Mucosa of gallbladder (tissue), 1 donor: ENCODE measurements at regions not wholly inside any gene's neighbourhood (a gene's known extent, or its start where the extent isn't known, plus 50 kb on each side); places are given as distances from the start of the nearest gene placed in this dataset.

Experiments used
- DNase-seq: peaks from one replicate; pipeline ENCODE4 v3.0.0-alpha.2; 2020; ENCODE audit warnings: low spot score
- donor health status: DM: no; HTN: no; CAD: no.

- no peak for DNase-seq
These were observed 303.3 kb upstream of the MMS22L start for GRCh38 chr6:97586344-97586743.

GRCh38 chr6:97591955-97592354, 308.9 kb upstream of the MMS22L start:
- DNase-seq, result no peak

- DNase-seq, result no peak
These were observed 311.8 kb upstream of the MMS22L start for GRCh38 chr6:97594844-97595243.

DNA sequence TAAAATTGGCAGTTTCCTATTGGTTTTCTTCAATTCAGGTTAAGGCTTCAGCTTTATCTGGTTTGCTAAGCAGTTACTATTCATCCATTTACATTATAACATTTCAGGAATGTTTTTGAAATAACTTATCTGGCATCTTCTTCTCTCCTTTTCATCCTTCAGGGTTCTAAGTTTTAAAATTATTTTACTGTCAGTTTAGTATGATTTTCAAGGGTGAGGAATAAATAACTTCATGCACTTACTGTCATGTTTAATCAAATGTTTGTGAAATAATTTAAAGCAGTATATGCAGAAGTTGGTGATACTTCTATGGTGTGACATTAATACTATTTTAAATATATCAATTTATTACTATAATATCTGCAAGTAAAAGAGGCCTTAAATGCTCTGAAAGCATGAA, 338.1 kb upstream of the MMS22L start:
- no peak for DNase-seq

- no peak for DNase-seq
These were observed 343.8 kb upstream of the MMS22L start for GRCh38 chr6:97626671-97627441.

DNA sequence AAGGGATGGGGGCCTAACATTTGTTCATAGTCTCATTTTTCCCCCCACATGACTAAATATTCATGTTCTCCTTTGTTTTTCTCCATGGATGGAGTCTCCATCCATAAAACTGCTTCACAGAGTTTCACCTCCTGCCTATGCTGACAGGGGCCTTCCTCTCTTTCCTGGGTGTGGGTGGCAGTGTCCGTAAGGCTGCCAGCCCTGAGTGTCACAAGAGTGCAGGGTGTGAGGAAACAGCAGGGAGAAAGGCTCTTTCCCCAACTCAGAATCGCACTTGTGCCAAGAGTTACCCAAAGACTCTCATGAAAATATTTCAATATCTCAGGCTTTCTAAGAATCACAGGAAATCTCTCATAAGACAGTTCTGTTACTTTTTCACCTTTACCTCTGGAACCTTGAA, 346.2 kb upstream of the MMS22L start:
- no peak for DNase-seq

- no peak for DNase-seq
These were observed 347.6 kb upstream of the MMS22L start for GRCh38 chr6:97630604-97631003.

- DNase-seq, result no peak
These were observed 349.3 kb upstream of the MMS22L start for GRCh38 chr6:97632341-97632740.

DNA sequence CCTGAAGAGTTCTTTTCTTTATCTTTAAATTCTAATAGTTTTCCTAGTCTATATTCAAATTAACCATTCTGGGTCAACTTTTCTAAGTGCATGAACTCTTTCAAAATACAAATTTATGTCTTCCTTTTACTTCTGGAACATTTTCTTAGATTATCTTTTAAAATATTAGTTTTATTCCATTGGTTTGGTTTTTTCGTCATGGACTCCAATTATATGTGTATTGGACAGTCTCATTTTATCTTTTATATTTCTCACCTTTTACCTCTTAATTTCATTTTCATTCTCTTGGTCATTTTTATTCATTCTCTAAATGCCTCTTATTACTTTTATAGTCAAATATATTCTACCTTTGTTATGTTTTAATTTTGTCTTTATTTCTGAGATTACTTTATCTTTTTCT, 356.7 kb upstream of the MMS22L start:
- no peak for DNase-seq

- no peak for DNase-seq
These were observed 361.3 kb upstream of the MMS22L start for GRCh38 chr6:97644353-97644752.

GRCh38 chr6:97645757-97646156, 362.7 kb upstream of the MMS22L start:
- DNase-seq, result no peak

DNA sequence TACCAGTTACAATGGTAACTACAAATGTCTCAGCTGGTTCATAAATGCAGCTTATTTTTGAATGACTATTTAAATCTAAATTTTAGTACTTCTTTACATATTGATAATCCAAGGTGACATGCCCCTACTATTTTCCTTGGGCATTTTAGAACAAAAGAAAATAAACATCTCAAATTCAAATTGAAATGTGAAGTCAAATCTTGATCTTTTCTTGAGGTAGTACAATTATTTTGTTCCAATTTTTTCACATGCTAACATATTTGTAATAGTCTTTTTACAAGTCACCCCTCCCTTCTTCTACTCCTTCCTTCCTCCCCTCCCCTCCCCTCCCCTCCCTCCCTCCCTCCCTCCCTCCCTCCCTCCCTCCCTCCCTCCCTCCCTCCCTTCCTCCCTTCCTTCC, 370.1 kb upstream of the MMS22L start:
- no peak for DNase-seq

GRCh38 chr6:97653517-97653916, 370.5 kb upstream of the MMS22L start:
- no peak for DNase-seq

DNA sequence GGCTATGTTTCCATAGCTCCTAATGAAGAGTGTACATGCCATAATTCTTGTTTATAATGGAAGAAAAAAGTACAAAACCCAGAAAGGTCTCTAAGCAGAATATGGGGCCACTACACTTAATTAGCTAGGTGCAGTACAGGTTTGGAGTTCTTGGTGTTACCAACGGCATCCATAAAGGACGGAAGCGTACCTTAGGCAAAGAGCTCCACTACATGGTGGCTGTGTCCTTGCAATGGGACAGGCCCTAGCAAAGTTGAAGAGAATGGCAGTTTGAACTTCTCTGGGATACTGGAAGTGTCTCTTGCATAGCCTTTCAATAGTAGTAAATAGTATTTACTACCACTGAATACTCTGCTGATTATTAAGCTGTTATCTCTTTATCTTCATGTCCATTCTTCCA, 371.7 kb upstream of the MMS22L start:
- no peak for DNase-seq

GRCh38 chr6:97656236-97656635, 373.2 kb upstream of the MMS22L start:
- no peak for DNase-seq

DNA sequence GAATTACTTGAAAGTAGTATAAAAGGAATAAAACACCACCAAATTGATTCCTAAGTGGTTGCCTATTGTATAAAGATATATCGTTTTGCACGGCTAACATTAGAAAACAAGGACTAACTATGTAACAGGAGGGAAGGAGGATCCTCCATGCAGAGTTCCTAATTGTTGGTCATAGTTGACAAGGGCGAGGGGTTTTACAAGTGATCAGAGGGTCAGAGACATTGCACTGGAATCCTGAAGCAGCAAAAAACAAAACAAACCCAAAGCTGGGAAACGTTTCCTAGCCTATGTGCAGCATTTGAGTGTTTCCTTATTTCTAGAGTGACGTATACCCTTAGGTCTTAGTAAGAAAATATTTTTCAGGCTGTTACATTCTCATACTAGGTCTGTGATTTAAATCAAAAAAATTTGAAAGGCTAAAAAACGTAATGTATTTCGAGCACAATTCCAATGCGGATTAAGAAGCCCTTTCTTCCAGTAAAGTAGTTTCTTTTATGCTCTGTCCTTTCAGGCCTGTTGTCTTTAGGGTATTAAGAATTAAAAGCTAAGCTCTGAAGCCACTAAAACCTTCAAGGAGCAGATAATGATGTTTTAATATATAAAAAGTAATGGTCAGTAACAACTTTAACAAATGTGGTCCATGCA, 373.8 kb upstream of the MMS22L start:
- DNase-seq, result no peak

DNA sequence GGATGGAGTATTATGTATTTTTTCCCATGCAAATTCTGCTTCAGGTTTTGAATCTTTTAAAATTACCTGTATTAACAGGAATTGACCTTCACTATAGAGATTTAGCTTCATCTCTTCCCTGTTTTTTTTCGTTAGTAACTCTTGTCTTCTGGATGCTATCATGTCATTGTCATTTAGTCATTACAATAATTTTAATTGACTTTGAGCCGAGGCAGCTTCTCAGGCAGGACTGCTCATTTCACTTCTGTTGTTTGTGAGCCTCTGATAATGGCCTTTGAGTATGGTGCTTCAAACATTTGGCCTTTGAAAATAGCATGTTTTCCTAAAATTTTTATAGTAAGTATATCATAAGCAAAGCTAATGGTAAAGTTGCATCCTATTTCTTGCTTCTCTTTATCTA, 375.1 kb upstream of the MMS22L start:
- DNase-seq, result no peak

GRCh38 chr6:97663252-97663651, 380.2 kb upstream of the MMS22L start:
- DNase-seq, result no peak

GRCh38 chr6:97665446-97665845, 382.4 kb upstream of the MMS22L start:
- no peak for DNase-seq

DNA sequence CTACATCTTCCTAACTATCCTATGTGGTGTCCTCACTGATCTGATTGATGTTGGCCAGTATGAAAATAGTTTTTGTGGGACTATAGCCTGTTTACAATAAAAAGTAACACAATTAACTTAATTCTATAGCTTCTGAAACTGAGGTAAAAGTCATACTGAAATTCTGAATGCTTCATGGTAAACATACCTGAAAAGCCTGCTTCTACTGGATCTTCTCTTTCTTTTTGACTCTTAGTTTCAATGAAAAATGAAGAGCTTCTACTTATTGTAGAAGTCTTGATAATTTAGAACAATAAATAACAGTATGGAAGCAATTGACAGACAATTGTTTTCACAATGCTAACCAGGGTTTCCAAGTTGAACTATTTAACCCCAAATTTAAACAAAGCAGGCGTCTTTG, 383.9 kb upstream of the MMS22L start:
- no peak for DNase-seq

GRCh38 chr6:97668716-97669115, 385.7 kb upstream of the MMS22L start:
- DNase-seq, result no peak

DNA sequence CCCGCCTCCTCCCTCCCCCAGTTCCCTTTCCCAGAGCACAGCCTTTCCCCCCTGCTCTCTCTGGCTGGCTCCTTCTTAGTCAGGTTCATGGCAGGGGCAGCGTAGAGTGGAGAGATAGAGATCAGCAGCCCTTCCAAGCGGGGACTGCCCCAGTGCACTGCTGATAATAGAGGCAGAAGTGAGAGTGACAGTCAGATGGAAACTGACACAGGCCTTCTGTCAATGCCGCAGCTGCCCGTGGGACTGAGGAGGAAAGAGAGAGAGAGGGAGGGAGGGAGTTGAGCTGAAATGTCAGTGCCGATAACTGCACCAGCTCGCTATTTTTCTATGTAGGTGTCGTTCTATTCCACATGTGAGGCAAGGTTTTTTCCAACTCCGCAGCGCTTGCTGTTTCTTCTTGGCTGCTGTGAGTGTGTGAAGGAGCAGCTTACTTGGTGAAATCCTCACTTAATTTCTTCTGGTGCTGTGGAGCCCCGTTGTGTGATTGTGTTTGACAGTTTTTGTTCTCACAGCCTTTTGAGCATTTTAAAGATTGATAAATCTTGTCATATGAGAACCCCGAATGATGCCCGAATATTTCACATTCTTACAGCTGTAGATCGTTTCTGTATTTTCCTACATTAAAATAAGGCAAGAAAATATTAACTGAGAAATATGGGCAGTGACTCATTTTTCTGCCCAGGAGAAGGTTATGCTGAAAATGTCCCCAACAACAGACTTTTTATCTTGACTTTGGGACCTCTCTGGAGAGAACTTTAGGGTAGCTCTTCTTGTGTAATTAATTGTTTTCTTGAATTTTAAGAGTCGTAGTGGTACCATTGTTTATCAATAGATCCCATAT, 386.4 kb upstream of the MMS22L start:
- no peak for DNase-seq

GRCh38 chr6:97674802-97675201, 391.8 kb upstream of the MMS22L start:
- no peak for DNase-seq
